ENCODE measurements at regions not wholly inside any gene's neighbourhood (a gene's known extent, or its start where the extent isn't known, plus 50 kb on each side); places are given as distances from the start of the nearest gene placed in this dataset.

GRCh38 chr1:189764391-189765320 is 713.0 kb downstream of the BRINP3 start:
- TF ChIP-seq, protein P1, sequence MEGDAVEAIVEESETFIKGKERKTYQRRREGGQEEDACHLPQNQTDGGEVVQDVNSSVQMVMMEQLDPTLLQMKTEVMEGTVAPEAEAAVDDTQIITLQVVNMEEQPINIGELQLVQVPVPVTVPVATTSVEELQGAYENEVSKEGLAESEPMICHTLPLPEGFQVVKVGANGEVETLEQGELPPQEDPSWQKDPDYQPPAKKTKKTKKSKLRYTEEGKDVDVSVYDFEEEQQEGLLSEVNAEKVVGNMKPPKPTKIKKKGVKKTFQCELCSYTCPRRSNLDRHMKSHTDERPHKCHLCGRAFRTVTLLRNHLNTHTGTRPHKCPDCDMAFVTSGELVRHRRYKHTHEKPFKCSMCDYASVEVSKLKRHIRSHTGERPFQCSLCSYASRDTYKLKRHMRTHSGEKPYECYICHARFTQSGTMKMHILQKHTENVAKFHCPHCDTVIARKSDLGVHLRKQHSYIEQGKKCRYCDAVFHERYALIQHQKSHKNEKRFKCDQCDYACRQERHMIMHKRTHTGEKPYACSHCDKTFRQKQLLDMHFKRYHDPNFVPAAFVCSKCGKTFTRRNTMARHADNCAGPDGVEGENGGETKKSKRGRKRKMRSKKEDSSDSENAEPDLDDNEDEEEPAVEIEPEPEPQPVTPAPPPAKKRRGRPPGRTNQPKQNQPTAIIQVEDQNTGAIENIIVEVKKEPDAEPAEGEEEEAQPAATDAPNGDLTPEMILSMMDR (conservative IDR thresholded peaks at IDR 0.05; ENCODE audit: low read depth, low read length) = no peak
- DNase-seq (ENCODE audit: low read depth) = no peak
- no peak overlapping the region for H3K4me3 ChIP-seq (ENCODE audit: low read depth, low read length)

DNA sequence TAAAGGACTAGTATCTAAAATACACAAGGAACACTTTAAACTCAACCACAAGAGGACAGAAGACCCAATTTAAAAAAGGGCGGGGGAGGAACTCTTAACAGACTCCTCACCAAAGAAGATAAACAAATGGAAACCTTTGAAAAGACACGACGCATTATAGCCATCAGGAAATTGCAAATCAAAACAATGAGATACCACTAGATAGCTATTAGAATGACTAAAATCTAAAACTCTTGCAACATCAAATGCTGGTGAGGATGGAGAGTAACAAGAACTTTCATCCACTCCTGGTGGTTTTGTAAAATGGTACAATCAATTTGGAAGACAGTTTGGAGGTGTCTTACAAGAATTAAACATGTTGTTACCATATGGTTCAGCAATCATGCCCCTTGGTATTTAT is 708.2 kb downstream of the BRINP3 start:
- DNase-seq (ENCODE audit: low read depth) = peak; percentile 15
- TF ChIP-seq, protein P1 (conservative IDR thresholded peaks at IDR 0.05; ENCODE audit: low read depth, low read length) = no peak
- no peak overlapping the region for H3K4me3 ChIP-seq (ENCODE audit: low read depth, low read length)

GRCh38 chr1:189774721-189775287 is 702.9 kb downstream of the BRINP3 start:
- no peak overlapping the region for H3K4me3 ChIP-seq (ENCODE audit: low read depth, low read length)
- TF ChIP-seq, protein P1 (conservative IDR thresholded peaks at IDR 0.05; ENCODE audit: low read depth, low read length) = no peak
- peak; percentile 14 for DNase-seq (ENCODE audit: low read depth)

DNA sequence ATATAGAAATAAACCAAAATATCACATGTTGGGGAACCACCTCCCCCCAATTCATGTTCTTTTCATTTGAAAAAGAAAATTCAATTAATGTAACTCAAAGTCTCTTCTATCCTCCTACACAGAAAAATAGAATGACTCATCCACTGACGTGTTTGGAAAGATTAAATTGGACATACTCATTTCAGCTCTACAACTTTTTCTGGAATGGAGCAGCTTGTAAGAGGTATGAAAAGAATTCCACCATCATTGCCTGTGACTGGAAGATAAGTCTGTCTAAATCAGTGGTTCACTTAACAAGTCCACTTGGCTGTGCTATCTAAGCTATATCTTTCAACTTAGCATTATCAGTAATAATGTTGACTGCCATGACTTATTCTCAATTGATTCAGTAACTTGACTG is 702.3 kb downstream of the BRINP3 start:
- TF ChIP-seq, protein P1 (conservative IDR thresholded peaks at IDR 0.05; ENCODE audit: low read depth, low read length) = no peak
- DNase-seq (ENCODE audit: low read depth) = peak; percentile 94
- H3K4me3 ChIP-seq (ENCODE audit: low read depth, low read length) = no peak overlapping the region

DNA sequence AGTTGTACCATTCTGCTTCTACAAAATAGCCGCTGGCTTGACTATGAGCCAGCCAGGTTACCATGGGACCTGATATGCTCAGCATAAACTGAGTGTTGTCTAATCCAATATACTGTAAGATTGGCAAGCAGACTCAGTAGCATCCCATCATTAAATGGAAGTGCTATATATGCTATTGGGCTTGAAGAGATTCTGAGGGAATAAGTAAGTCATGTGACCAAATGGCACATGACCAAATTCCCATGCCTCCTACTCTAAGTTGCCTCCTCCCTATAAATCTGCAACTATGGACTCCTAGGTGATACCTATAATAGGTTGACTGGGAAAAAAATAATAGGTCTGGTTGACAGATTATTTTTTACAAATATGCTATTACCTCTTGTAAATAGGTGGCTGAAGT is 698.6 kb downstream of the BRINP3 start:
- no peak for DNase-seq (ENCODE audit: low read depth)
- TF ChIP-seq, protein P1 (conservative IDR thresholded peaks at IDR 0.05; ENCODE audit: low read depth, low read length) = no peak
- no peak overlapping the region for H3K4me3 ChIP-seq (ENCODE audit: low read depth, low read length)

DNA sequence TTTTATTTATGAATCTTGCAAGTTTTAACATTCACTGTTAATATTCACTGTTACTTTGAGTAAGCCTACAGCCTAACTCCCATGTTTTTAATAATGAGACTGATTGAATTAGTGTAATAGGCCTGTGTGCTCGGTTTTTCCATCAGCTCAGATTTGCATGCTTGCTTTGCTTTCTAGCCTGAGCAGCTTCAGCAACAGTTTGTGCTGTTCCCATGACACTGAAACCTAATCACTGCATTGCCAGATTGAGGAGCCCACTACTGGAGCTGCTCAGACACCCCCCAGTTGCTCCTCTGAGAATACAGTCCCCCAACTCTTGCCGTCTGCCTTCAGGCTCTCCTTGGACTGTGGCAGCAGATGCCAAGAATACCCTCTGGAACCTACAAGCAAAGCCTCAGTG is 695.4 kb downstream of the BRINP3 start:
- TF ChIP-seq, protein P1 (conservative IDR thresholded peaks at IDR 0.05; ENCODE audit: low read depth, low read length) = no peak
- DNase-seq (ENCODE audit: low read depth) = no peak
- no peak overlapping the region for H3K4me3 ChIP-seq (ENCODE audit: low read depth, low read length)

Measured in choroid plexus epithelial cell (primary cell).